CD1c-positive myeloid dendritic cell (primary cell): ENCODE measurements at regions not wholly inside any gene's neighbourhood (a gene's known extent, or its start where the extent isn't known, plus 50 kb on each side); places are given as distances from the start of the nearest gene placed in this dataset.
"Not testable (repeated sequence)": the region's sequence is repeated elsewhere in the genome, so short reads cannot be mapped to it uniquely, and the experiment has no call there.

Source experiments
- DNase-seq: peaks from one replicate; pipeline ENCODE4 v3.0.0-alpha.2; 2016; ENCODE audit errors: extremely low spot score

- no peak for DNase-seq
These were observed 1636.5 kb upstream of the FLRT2 start for GRCh38 chr14:83893447-83893846.

GRCh38 chr14:83894568-83894967, 1635.4 kb upstream of the FLRT2 start:
- no peak for DNase-seq

GRCh38 chr14:83898558-83898957, 1631.4 kb upstream of the FLRT2 start:
- DNase-seq = not testable (repeated sequence)

- no peak for DNase-seq
These were observed 1630.2 kb upstream of the FLRT2 start for GRCh38 chr14:83899706-83900105.

- no peak for DNase-seq
These were observed 1624.8 kb upstream of the FLRT2 start for GRCh38 chr14:83905157-83905556.

GRCh38 chr14:83908419-83908818, 1621.5 kb upstream of the FLRT2 start:
- DNase-seq = no peak

GRCh38 chr14:83909507-83909906, 1620.4 kb upstream of the FLRT2 start:
- no peak for DNase-seq

GRCh38 chr14:83912032-83912642, 1617.8 kb upstream of the FLRT2 start:
- DNase-seq = no peak

GRCh38 chr14:83913476-83913875, 1616.5 kb upstream of the FLRT2 start:
- DNase-seq = no peak

GRCh38 chr14:83918546-83918945, 1611.4 kb upstream of the FLRT2 start:
- no peak for DNase-seq

GRCh38 chr14:83919675-83920074, 1610.3 kb upstream of the FLRT2 start:
- DNase-seq = not testable (repeated sequence)

- no peak for DNase-seq
These were observed 1606.1 kb upstream of the FLRT2 start for GRCh38 chr14:83923842-83924241.

GRCh38 chr14:83924259-83924658, 1605.7 kb upstream of the FLRT2 start:
- DNase-seq = no peak

GRCh38 chr14:83940253-83940652, 1589.7 kb upstream of the FLRT2 start:
- no peak for DNase-seq

GRCh38 chr14:83958359-83958758, 1571.6 kb upstream of the FLRT2 start:
- no peak for DNase-seq

GRCh38 chr14:83960832-83961512, 1569.0 kb upstream of the FLRT2 start:
- DNase-seq = no peak

- no peak for DNase-seq
These were observed 1559.9 kb upstream of the FLRT2 start for GRCh38 chr14:83969998-83970397.

- no peak for DNase-seq
These were observed 1557.3 kb upstream of the FLRT2 start for GRCh38 chr14:83972631-83973030.

- no peak for DNase-seq
These were observed 1555.2 kb upstream of the FLRT2 start for GRCh38 chr14:83974647-83975163.

- DNase-seq = no peak
These were observed 1554.5 kb upstream of the FLRT2 start for GRCh38 chr14:83975435-83975834.

- DNase-seq = no peak
These were observed 1553.8 kb upstream of the FLRT2 start for GRCh38 chr14:83975841-83976770.

- DNase-seq = no peak
These were observed 1552.4 kb upstream of the FLRT2 start for GRCh38 chr14:83977583-83977982.
